ENCODE measurements at regions not wholly inside any gene's neighbourhood (a gene's known extent, or its start where the extent isn't known, plus 50 kb on each side); places are given as distances from the start of the nearest gene placed in this dataset.

DNA sequence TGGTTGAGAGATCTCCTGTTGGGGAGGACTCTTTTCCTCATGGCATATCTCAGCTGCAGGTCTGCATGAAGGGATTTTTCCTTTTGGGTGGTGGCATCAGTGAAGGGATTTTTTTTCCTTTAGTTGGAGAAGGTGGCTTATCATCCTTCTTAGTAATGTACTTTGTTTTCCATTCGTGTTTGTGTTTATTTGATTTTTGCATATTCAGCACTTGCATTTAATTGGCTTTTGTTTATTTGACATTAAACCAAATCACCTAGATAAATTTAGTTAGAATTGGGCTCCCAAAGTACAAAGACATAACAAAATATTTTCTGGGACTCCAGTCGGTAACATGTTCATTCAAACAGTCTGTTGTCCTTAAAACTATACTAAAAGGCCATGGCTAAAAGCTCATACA is 56.2 kb upstream of the MANEA start:
- ATAC-seq (no peak), FAIRE-seq (no peak), DNase-seq (ENCODE audit: low read depth, low spot score) (no peak)
- WGBS (ENCODE audit: insufficient coverage, insufficient replicate concordance, low lambda C conversion rate, missing lambda C conversion rate): 0% methylated on average over 2 of the region's 2 CpGs
- BruUV-seq (replicated peaks): no TSS peak
- RAD21 ChIA-PET (ENCODE audit: unreplicated experiment): interaction anchor here (1.0 kb wide), 1 partner anchor 113 kb away, joined by 4 read pairs; no protein-coding TSS in a partner anchor
- Histone ChIP-seq H3K36me3 (ENCODE audit: control insufficient read depth in 2 of 2, insufficient read depth in 2 of 2, low read length in 1 of 2) (no peaks in the 10 kb centered on the region), H3K27ac (ENCODE audit: control insufficient read depth, insufficient read depth) (no peak overlapping the region), H3K4me1 (ENCODE audit: control insufficient read depth, insufficient read depth, low read length) (no peaks in the 10 kb centered on the region), H4K20me1 (ENCODE audit: control insufficient read depth, insufficient read depth) (no peaks in the 10 kb centered on the region), H3K4me3 (no peak overlapping the region), H3K9me3 (replicated peaks; ENCODE audit: control insufficient read depth, insufficient read depth, low read length) (no peaks in the 10 kb centered on the region; the same call in 2 of the 3 replicates), H3K79me2 (ENCODE audit: control insufficient read depth, insufficient read depth, low read length) (no peaks in the 10 kb centered on the region), H3K9ac (ENCODE audit: control insufficient read depth, insufficient read depth, low read length) (no peak overlapping the region), H2AFZ (ENCODE audit: control insufficient read depth, low read depth, low read length) (no peak overlapping the region), H3K4me2 (ENCODE audit: control insufficient read depth, insufficient read depth) (no peak overlapping the region), H3K27me3 (replicated peaks in 1 of 2; ENCODE audit: control insufficient read depth in 2 of 2, insufficient read depth in 2 of 2, low read length in 1 of 2) (no peaks in the 10 kb centered on the region)
- TF ChIP-seq TCF12 (IDR thresholded peaks at IDR 0.05; ENCODE audit: low read depth, low read length): no peak
- no peak for TF ChIP-seq REST (IDR thresholded peaks at IDR 0.05; ENCODE audit: low read depth, low read length)
- no peak for TF ChIP-seq ZBED1 (IDR thresholded peaks at IDR 0.05; ENCODE audit: borderline replicate concordance)
- TF ChIP-seq CBX5 (IDR thresholded peaks at IDR 0.05; ENCODE audit: low read depth): no peak
- TF ChIP-seq RAD51 (IDR thresholded peaks at IDR 0.05): no peak
- TF ChIP-seq, protein P1, sequence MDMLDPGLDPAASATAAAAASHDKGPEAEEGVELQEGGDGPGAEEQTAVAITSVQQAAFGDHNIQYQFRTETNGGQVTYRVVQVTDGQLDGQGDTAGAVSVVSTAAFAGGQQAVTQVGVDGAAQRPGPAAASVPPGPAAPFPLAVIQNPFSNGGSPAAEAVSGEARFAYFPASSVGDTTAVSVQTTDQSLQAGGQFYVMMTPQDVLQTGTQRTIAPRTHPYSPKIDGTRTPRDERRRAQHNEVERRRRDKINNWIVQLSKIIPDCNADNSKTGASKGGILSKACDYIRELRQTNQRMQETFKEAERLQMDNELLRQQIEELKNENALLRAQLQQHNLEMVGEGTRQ (IDR thresholded peaks at IDR 0.05; ENCODE audit: borderline replicate concordance, low read depth, low read length): no peak
- TF ChIP-seq POLR2A (IDR thresholded peaks at IDR 0.05; ENCODE audit: low read depth, low read length): no peak
- no peak for TF ChIP-seq NFXL1 (IDR thresholded peaks at IDR 0.05; ENCODE audit: borderline replicate concordance)
- TF ChIP-seq MXI1 (IDR thresholded peaks at IDR 0.05; ENCODE audit: low read depth, low read length): no peak
- TF ChIP-seq, protein P2, sequence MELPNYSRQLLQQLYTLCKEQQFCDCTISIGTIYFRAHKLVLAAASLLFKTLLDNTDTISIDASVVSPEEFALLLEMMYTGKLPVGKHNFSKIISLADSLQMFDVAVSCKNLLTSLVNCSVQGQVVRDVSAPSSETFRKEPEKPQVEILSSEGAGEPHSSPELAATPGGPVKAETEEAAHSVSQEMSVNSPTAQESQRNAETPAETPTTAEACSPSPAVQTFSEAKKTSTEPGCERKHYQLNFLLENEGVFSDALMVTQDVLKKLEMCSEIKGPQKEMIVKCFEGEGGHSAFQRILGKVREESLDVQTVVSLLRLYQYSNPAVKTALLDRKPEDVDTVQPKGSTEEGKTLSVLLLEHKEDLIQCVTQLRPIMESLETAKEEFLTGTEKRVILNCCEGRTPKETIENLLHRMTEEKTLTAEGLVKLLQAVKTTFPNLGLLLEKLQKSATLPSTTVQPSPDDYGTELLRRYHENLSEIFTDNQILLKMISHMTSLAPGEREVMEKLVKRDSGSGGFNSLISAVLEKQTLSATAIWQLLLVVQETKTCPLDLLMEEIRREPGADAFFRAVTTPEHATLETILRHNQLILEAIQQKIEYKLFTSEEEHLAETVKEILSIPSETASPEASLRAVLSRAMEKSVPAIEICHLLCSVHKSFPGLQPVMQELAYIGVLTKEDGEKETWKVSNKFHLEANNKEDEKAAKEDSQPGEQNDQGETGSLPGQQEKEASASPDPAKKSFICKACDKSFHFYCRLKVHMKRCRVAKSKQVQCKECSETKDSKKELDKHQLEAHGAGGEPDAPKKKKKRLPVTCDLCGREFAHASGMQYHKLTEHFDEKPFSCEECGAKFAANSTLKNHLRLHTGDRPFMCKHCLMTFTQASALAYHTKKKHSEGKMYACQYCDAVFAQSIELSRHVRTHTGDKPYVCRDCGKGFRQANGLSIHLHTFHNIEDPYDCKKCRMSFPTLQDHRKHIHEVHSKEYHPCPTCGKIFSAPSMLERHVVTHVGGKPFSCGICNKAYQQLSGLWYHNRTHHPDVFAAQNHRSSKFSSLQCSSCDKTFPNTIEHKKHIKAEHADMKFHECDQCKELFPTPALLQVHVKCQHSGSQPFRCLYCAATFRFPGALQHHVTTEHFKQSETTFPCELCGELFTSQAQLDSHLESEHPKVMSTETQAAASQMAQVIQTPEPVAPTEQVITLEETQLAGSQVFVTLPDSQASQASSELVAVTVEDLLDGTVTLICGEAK (IDR thresholded peaks at IDR 0.05; ENCODE audit: borderline replicate concordance): no peak
- TF ChIP-seq CHD2 (IDR thresholded peaks at IDR 0.05; ENCODE audit: borderline replicate concordance, low read depth, low read length): no peak
- no peak for TF ChIP-seq ZZZ3 (IDR thresholded peaks at IDR 0.05; ENCODE audit: control insufficient read depth, insufficient read length, low read depth)
- no peak for TF ChIP-seq IKZF1 (conservative IDR thresholded peaks at IDR 0.05)
- TF ChIP-seq POLR2AphosphoS2 (IDR thresholded peaks at IDR 0.05; ENCODE audit: low read depth, low read length): no peak
- TF ChIP-seq, protein P3, sequence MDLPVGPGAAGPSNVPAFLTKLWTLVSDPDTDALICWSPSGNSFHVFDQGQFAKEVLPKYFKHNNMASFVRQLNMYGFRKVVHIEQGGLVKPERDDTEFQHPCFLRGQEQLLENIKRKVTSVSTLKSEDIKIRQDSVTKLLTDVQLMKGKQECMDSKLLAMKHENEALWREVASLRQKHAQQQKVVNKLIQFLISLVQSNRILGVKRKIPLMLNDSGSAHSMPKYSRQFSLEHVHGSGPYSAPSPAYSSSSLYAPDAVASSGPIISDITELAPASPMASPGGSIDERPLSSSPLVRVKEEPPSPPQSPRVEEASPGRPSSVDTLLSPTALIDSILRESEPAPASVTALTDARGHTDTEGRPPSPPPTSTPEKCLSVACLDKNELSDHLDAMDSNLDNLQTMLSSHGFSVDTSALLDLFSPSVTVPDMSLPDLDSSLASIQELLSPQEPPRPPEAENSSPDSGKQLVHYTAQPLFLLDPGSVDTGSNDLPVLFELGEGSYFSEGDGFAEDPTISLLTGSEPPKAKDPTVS (IDR thresholded peaks at IDR 0.05; ENCODE audit: low read depth, low read length): no peak
- POLR2A ChIA-PET: no interaction called here
- SMC1A ChIA-PET (ENCODE audit: uncharacterized antibody, unreplicated experiment): no interaction called here
- in situ Hi-C loops (cut with MboI): no loop called here
- CTCF ChIA-PET: no interaction called here
- intact Hi-C loops (cut with micrococcal nuclease; ENCODE audit: unreplicated experiment): no loop called here

Measured in GM12878 (cell line).